GM13976 (cell line): ENCODE measurements at regions not wholly inside any gene's neighbourhood (a gene's known extent, or its start where the extent isn't known, plus 50 kb on each side); places are given as distances from the start of the nearest gene placed in this dataset.

Experiments used
- DNase-seq: peaks from one replicate; pipeline ENCODE4 v3.0.0; 2012; ENCODE audit warnings: low spot score
- in situ Hi-C: fragments of 300-500 bp; cut with MboI; formaldehyde crosslinking; loops from one replicate; pipeline ENCODE4 v1.12.0; 2022; ENCODE audit warnings: low sequenced_read_pairs, mixed read lengths, inconsistent platforms; ENCODE audit not compliant: unreplicated experiment
- TF ChIP-seq, protein P1 (sequence below): IDR thresholded peaks from 2 replicates; pipeline ENCODE4 v1.5.1; 2012; ENCODE audit warnings: borderline replicate concordance, mild to moderate bottlenecking; ENCODE audit not compliant: insufficient read depth; ENCODE audit errors: extremely low read depth, missing control alignments, control extremely low read depth

DNA sequence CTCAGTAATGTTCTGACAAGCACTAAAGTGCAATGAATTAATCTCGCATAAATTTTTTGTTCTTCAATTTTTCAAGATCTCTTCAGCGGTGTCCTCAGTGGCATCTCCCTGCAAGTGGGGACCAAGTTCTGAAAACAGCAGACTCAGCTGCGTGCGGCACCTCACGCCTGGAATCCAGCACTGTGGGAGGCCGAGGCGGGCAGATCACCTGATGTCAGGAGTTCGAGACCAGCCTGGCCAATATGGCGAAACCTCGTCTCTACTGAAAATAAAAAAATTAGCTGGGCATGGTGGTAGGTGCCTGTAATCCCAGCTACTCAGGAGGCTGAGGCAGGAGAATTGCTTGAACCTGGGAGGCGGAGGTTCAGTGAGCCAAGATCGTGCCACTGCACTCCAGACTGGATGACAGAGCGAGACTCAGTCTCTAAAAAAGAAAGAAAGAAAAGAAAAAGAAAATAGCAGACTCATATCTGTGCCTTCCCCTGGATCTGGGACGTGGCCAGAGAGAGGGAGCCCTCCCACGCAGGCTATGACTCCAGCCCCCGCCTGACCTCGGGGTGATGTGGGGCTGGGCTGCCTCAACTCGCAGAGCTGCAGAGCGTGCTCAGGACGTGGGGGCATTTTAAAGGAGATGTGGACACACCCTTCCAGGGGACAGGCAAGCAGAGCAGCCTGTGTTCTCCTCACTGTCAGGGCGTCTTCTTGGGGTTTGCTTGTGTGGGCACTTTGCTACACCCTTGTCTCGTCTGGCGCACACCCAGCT is 346.6 kb downstream of the BRD1 start:
- TF ChIP-seq, protein P1, sequence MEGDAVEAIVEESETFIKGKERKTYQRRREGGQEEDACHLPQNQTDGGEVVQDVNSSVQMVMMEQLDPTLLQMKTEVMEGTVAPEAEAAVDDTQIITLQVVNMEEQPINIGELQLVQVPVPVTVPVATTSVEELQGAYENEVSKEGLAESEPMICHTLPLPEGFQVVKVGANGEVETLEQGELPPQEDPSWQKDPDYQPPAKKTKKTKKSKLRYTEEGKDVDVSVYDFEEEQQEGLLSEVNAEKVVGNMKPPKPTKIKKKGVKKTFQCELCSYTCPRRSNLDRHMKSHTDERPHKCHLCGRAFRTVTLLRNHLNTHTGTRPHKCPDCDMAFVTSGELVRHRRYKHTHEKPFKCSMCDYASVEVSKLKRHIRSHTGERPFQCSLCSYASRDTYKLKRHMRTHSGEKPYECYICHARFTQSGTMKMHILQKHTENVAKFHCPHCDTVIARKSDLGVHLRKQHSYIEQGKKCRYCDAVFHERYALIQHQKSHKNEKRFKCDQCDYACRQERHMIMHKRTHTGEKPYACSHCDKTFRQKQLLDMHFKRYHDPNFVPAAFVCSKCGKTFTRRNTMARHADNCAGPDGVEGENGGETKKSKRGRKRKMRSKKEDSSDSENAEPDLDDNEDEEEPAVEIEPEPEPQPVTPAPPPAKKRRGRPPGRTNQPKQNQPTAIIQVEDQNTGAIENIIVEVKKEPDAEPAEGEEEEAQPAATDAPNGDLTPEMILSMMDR = no peak
- in situ Hi-C loops = no loop called here

DNA sequence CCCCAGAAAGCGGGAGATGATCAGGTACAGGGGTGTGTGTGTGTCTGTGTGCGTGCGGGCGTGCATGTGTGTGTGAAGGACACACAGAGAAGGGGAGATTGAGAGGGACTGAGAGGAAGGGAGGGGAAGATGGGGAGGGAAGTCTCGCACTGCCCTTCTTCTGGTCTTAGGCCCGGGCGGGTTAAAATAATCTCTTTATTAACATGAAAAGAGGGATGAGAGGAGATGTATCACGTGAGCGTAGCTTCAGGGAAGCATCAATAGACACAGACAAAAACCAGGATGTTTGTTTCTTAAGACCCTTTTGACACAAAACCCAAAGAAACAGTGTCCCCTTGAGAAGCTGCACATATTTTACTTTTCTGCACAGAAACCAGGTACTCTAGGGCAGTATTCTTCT is 347.3 kb downstream of the BRD1 start:
- in situ Hi-C loops = no loop called here
- DNase-seq = no peak
- TF ChIP-seq, protein P1 = no peak

More for the DNA sequence above, 346.6 kb downstream of the BRD1 start:
- no peak for DNase-seq

DNA sequence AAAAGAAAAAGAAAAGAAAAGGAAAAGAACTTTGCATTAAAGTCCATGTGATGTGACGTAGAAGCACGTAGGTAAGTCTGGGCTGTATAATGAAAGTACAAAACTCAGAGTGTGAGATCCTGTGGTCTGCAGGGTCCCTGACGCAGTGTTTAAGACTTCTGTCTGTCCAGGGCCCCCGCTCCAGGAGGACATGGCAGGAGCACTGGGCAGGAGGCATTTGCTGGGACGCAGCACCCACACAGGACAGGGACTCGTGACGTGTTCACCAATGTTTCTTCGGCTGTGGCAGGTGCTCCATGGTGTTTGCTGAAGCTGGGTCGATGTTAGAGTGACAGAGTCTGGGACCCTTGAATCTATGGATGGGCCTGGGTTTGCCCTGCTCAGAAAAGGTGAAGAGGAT is 348.1 kb downstream of the BRD1 start:
- TF ChIP-seq, protein P1 = no peak
- DNase-seq = no peak
- in situ Hi-C loops = no loop called here

DNA sequence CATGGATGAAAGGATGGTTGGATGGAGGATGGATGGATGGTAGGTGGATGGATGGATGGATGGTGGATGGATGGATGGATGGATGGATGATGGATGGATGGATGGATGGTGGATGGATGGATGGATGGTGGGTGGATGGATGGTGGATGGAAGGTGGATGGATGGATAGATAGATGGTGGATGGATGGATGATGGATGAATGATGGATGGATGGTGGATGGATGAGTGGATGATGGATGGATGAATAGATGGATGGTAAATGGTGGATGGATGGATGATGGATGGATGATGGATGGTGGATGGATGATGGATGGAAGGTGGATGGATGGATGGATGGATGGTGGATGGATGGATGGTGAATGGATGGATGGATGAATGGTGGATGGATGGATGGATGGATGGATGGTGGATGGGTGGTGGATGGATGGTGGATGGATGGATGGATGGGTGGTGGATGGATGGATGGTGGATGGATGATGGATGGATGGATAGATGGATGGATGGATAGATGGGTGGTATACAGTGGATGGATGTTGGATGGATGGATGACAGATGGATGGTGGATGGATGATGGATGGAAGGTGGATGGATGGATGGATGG is 350.8 kb downstream of the BRD1 start:
- in situ Hi-C loops = no loop called here
- DNase-seq = no peak
- TF ChIP-seq, protein P1 = no peak

DNA sequence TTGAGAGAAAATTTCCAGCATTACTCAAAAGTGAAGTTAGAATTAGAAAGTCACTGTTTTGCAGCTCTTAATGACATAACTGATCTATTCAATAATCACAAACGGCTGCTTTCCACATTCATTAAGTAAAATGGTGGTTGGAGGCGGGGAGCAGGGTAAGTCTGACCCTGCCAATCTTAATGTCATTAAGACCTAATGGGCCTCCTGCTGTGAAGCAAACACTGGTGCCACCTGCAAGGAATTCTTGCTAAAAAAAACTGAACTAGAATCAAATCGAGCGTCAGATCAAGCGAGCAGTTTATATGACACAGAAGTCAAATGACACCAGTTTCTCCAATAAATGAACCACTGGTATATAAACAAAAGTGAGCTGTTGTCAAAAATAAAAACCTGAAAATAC is 351.5 kb downstream of the BRD1 start:
- in situ Hi-C loops = no loop called here
- DNase-seq = no peak
- TF ChIP-seq, protein P1 = no peak

DNA sequence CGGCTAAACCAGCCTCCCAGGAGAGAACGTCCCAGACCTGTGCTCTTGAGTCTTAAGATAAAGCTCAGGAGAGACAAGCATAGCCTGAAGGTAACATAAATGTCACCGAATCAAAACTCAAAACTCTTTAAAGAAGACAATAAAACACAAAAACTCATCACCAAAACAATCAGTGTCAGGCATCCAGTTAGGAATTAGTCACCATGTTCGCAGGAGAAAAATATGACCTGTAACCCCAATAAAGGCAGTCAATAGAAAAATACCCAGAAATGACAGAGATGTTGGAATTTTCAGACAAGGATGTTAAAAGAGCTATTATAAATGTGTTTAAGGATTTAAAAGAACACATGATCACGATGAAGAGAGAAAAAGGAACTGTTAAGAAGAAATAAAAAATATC is 352.4 kb downstream of the BRD1 start:
- in situ Hi-C loops = no loop called here
- TF ChIP-seq, protein P1 = no peak
- no peak for DNase-seq

DNA sequence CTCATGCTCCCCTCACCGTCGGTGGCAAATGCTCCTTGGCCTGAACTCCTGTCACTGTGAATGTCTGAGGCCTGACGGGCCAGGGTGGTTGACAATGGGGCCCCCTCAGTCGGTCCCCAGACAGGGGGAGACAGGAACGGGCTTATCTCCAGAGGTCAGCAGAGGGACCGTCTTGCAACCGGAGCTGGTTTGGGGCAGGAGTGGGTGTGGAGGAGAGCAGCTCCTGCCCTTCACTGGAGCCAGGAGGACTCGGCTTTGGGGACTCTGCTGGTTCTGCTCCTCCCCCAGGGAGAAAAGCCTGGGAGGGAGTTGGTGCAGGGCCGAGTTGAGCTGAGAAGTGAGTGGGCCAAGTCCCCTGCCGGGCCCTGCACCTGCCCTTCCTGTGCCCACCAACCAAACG is 354.4 kb downstream of the BRD1 start:
- DNase-seq = no peak
- in situ Hi-C loops = no loop called here
- TF ChIP-seq, protein P1 = no peak
